Endothelial cell of umbilical vein (primary cell): ENCODE measurements at regions not wholly inside any gene's neighbourhood (a gene's known extent, or its start where the extent isn't known, plus 50 kb on each side); places are given as distances from the start of the nearest gene placed in this dataset.

ENCODE experiments used
- POLR2A ChIP-seq: IDR thresholded peaks from 2 replicates; pipeline ENCODE4 v1.6.1; 2012; ENCODE audit warnings: low read depth, mild to moderate bottlenecking, control low read depth, low read length
- POLR2AphosphoS5 ChIP-seq: IDR thresholded peaks from 2 replicates; pipeline ENCODE4 v1.6.1; 2012; ENCODE audit warnings: low read depth, mild to moderate bottlenecking, control low read depth, low read length, moderate library complexity; ENCODE audit not compliant: insufficient read depth
- TF ChIP-seq, protein P1 (sequence below), 2 donors: IDR thresholded peaks; 1 replicate in 1 of 2; 2 replicates in 1 of 2; pipeline ENCODE4 v1.5.1; 2011; ENCODE audit warnings: low read length in 2 of 2, mild to moderate bottlenecking in 2 of 2, moderate library complexity in 2 of 2, control low read depth in 1 of 2, inconsistent platforms in 1 of 2, low read depth in 1 of 2; ENCODE audit not compliant: insufficient read depth in 1 of 2; ENCODE audit errors: extremely low read depth in 1 of 2

DNA sequence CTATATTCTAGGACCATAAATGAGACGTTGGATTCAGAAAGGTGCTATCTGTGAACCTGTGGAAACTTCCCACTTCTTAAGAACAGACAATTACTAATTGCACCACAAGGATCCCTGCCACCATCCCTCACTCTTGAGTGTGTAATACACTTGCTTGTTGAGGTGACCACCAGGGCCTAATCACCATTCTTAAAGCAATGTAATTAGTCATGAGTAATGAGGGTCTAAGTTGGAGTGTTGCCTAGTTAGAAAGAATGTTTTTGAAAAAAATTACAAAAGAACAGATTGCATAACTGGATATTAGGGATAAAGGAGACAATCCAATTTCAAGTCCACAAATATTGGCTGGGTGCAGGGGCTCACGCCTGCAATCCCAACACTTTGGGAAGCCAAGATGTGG is 56.9 kb upstream of the TRIO start:
- TF ChIP-seq POLR2A, result no peak
- TF ChIP-seq POLR2AphosphoS5, result no peak
- TF ChIP-seq, protein P1, sequence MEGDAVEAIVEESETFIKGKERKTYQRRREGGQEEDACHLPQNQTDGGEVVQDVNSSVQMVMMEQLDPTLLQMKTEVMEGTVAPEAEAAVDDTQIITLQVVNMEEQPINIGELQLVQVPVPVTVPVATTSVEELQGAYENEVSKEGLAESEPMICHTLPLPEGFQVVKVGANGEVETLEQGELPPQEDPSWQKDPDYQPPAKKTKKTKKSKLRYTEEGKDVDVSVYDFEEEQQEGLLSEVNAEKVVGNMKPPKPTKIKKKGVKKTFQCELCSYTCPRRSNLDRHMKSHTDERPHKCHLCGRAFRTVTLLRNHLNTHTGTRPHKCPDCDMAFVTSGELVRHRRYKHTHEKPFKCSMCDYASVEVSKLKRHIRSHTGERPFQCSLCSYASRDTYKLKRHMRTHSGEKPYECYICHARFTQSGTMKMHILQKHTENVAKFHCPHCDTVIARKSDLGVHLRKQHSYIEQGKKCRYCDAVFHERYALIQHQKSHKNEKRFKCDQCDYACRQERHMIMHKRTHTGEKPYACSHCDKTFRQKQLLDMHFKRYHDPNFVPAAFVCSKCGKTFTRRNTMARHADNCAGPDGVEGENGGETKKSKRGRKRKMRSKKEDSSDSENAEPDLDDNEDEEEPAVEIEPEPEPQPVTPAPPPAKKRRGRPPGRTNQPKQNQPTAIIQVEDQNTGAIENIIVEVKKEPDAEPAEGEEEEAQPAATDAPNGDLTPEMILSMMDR (IDR thresholded peaks at IDR 0.05; ENCODE audit: extremely low read depth in 1 of 2, insufficient read depth in 1 of 2, low read depth in 1 of 2, low read length in 2 of 2), result no peak
